HG02610 (cell line): ENCODE measurements at regions not wholly inside any gene's neighbourhood (a gene's known extent, or its start where the extent isn't known, plus 50 kb on each side); places are given as distances from the start of the nearest gene placed in this dataset.

Experiments
- ATAC-seq: cut with Tn5 transposase; IDR thresholded peaks from one replicate; pipeline ENCODE4 v1.9.1; 2021; ENCODE audit warnings: mild to moderate bottlenecking, moderate library complexity; ENCODE audit not compliant: unreplicated experiment

- no peak for ATAC-seq
Measured at GRCh38 chr13:50428183-50428877, 413.1 kb downstream of the KCNRG start.

- no peak for ATAC-seq
Measured at GRCh38 chr13:50435011-50435410, 408.5 kb downstream of the DLEU7 start.

DNA sequence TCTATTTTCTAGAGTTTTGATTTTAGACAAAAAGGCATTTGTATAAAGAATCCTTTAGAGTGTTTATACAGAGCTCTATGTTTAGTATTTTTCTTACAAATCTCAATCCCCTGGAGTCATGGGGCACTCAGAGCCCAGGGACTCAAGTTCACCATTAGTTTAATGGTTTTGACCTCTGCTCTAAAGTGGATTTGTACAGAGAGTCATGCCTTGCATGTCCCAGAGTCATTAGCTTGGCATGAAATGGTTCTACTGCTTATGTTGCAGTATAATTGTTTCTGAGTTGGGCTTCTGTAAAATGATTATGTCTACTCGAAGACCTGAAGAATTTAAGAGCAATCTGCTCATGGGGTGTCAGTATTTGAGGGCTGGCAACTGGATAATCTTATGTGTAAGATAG is 406.2 kb downstream of the DLEU7 start:
- ATAC-seq = no peak

DNA sequence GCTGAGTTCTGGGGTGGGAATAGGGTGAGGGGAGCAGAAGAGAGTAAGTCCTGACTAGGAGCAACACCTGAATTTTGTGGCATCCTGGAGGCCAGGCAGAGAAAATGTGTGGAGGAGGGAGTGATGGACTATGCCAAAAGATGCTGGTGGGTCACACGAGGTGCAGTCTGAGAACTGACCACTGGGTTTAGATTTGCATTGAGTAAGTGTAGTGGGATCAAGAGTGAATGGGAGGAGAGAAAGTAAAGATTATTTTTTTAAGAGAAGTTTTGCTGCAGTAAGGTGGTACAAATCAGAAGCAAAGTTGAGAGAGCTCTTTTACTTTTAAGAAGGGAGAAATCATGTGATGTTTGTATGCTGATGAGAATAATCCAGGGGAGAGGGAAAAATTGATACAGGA is 405.1 kb downstream of the DLEU7 start:
- ATAC-seq = no peak

GRCh38 chr13:50441130-50441529 is 402.4 kb downstream of the DLEU7 start:
- no peak for ATAC-seq

- ATAC-seq = no peak
Measured at GRCh38 chr13:50444726-50445125, 398.8 kb downstream of the DLEU7 start.

- ATAC-seq = no peak
Measured at GRCh38 chr13:50446611-50447010, 396.9 kb downstream of the DLEU7 start.

- ATAC-seq = no peak
Measured at GRCh38 chr13:50448535-50448998, 394.9 kb downstream of the DLEU7 start.

DNA sequence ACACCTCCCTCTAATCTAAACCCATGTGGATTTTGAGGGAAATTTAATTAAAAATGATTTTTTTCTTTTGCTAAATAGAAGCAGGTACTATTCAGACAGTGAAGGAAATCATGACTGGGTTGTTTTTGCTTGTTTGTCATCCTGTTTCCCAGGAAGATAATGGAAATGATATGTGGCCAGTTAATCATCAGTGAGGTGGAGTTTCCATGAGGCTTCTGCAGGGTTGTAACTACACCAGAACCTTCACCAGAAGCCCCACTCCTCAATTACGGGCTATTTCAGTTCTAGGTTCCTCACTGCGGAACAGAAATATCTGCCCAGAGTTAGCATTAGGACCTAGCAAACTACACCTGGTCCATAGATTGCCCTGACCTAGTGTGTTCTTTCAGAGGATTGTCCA is 394.0 kb downstream of the DLEU7 start:
- ATAC-seq = no peak

DNA sequence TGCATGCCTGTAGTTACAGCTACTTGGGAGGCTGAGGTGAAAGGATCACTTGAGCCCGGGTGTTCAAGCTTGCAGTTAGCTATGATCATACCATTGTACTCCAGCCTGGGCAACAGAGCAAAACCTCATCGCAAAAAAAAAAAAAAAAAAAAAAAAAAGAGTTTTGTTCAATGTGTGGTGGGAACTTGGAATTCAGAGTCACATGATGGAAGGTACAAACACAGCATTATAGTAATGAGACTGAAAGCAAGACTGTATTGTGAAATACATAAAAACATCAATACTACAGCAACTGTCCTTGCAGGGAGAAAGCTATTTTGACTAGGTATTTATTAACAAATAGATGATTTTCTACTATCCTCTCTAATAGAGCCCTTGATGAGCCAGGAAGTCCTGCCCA is 393.2 kb downstream of the DLEU7 start:
- ATAC-seq = no peak

GRCh38 chr13:50451609-50452008 is 391.9 kb downstream of the DLEU7 start:
- ATAC-seq = no peak

DNA sequence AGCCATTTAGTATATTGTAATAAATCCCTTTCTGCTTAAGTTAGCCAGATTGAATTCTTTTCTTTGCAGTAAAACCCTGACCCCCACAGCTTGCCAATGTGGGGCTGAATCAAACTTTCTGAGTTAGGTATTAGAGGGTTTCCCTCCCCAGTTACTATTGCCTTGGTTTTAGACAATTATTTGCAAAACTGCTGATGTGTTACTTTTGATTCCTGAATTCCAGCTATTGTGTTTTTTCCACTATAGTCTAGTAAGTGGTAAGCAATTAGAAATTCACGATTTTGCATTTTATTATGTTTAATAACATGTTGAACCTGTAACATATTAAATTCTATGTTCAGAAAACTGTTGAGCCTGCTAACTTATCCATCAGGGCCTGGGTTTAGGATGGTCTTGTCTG is 391.5 kb downstream of the DLEU7 start:
- ATAC-seq = no peak

DNA sequence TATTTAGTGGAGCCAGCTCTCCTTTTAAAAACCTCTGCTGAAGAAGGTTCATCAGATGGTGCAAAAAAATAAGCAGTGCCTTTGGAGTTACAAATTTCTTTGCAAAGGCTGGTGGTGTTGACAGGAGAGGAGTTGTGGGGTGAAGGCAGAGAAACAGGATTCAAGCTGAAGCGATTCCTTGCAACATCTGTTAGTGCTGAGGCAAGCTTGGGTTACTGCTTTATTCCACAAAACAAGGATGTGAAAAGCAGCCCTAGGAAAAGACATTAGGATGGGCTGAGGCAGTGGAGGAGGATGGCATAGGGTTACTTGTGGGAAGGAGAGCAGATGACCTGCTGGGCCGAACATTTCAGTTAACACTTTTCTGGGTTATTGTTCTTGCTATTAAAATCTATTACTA is 390.7 kb downstream of the DLEU7 start:
- ATAC-seq = no peak

DNA sequence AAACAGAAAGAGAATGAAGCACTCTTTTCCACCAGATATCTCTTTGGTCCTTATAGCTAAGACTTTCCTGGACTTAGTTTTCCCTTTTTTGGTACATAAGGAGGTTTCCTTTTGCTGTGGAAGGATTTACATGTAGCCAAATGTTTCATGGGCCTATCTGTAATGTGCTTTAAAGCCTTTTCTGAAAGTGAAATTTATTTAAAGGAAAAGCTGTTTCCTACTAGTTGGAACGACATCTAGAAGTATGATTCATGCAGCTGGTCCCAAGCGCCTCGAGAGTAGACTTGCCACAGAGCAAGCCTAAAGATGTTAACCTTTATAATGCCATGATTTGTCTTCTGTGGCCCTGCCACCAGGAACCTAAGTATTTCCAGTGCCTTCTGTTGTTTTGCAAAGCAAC is 390.3 kb downstream of the DLEU7 start:
- no peak for ATAC-seq

- no peak for ATAC-seq
Measured at GRCh38 chr13:50456111-50456510, 387.4 kb downstream of the DLEU7 start.

DNA sequence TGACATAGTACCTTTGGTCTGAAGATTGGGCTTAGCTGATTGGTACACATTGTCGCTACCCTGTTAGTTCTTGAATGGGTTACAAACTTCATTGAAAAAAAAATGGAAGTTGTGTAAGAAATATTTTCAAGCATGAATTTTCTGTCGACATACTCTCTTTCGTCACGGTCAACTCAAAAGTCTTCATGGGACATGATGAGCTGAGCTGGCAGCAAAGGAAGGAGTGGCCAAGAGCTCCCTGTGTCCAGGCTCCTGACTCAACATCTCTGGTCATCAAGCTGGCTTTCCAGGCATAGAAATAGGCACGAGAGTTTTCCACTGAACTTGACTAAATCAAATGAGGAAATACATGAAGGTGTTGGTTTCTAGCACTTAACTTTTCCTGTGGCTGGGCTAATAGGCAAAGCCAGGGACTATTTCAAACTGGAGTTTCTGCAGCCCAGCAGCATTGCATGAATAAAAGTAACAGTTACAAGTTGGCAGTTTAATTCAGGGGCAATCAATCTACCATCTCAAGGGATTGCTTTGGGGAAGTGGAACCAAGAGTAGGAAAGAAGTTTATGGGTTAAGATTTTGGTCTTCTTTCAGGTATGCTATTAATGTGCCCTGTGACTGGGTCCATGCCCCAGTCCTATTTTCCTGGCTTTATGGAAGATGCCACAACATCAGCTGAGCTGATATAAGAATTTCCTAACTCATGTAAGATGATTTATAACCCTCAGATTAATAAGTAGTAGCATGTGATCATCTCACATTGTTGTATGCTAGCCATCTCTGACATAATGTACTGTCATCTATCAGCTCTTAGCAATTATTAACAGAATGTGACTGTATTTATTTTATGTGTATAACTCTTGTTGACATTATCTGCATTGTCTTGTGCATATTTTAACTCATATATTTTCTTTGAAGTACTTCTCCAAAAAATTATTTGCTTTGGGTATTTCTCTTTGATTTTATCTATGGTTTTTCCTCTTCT is 385.8 kb downstream of the DLEU7 start:
- no peak for ATAC-seq

- no peak for ATAC-seq
Measured at GRCh38 chr13:50459046-50459445, 384.4 kb downstream of the DLEU7 start.

GRCh38 chr13:50459658-50460057 is 383.8 kb downstream of the DLEU7 start:
- no peak for ATAC-seq

- ATAC-seq = no peak
Measured at GRCh38 chr13:50460358-50460757, 383.1 kb downstream of the DLEU7 start.

DNA sequence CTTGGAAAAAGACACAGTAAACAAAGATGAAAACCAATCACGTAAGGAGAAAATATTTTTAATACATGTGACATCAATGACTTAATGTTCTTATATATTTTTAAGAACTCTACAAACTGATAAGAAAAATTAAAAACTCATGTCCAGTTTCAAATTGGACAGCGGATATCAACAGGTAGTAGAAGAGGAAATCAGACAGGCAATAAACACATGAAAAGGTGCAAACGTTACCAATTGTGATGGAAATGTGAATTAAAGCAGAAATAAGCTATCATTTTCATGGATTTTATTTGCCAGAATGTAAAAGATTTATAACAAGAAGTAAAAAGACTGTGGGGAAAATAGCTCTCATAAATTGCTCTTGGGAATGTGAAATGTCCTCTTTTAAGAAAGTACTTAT is 382.3 kb downstream of the DLEU7 start:
- ATAC-seq = no peak

DNA sequence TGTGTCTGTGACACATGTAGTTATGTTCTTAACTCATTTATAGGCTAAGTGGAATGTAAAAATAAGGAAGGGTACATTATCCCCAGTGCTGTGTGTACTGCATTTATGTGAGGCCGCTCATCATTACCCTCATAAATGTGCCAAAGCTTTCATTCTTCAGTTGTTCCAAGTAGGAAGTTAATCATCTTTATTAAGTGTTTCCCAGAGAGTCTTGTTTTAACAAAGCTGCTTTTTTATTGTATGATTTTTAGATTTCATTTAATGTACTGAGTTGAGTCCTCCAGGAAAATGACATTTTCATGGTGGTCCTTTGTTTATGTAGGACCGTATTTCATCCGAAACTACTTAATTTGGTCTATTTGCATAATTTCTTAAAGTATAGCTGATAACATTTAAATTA is 379.8 kb downstream of the DLEU7 start:
- ATAC-seq = no peak
